IMR-90 (cell line): ENCODE measurements at regions not wholly inside any gene's neighbourhood (a gene's known extent, or its start where the extent isn't known, plus 50 kb on each side); places are given as distances from the start of the nearest gene placed in this dataset.

Experiments used
- ATAC-seq: fragments of 200-7000 bp; cut with Tn5 transposase; 2 replicates; pipeline ENCODE4 v1.9.1; 2020; ENCODE audit warnings: low read depth, mild to moderate bottlenecking, moderate library complexity
- BruUV-seq: library from RNA; stranded (reverse); fragments of 400-500 nt; replicated peaks from 2 replicates; lab custom pipeline; 2021; lab: Mats Ljungman, UMichigan
- CTCF ChIA-PET: fragments of 300-600 bp; formaldehyde crosslinking; extraction: SDS; loops from one replicate; lab custom pipeline; 2021; ENCODE audit warnings: antibody characterized with exemption; lab: Yijun Ruan, JAX
- POLR2A ChIA-PET: fragments of 300-600 bp; sonication (Branson Sonifier 250); formaldehyde crosslinking; loops from one replicate; lab custom pipeline; 2022; ENCODE audit warnings: antibody characterized with exemption; ENCODE audit not compliant: unreplicated experiment; lab: Charles Lee
- DNase-seq: peaks from one replicate; pipeline ENCODE4 v3.0.0; 2013
- H2AFZ ChIP-seq: replicated peaks from 2 replicates; pipeline ENCODE3; 2013; ENCODE audit warnings: low read length, mild to moderate bottlenecking; ENCODE audit not compliant: poor library complexity
- H2AK5ac ChIP-seq: 2 replicates; pipeline ENCODE4 v1.6.1; 2013; ENCODE audit warnings: low read depth, low read length, inconsistent platforms
- H2AK9ac ChIP-seq: replicated peaks from 2 replicates; pipeline ENCODE3; 2013; ENCODE audit warnings: mild to moderate bottlenecking, low read depth, low read length, moderate library complexity; ENCODE audit not compliant: poor library complexity
- H2BK120ac ChIP-seq: 2 replicates; pipeline ENCODE4 v1.6.1; 2013; ENCODE audit warnings: low read depth, low read length, inconsistent platforms
- H2BK15ac ChIP-seq: 3 replicates; pipeline ENCODE4 v1.6.1; 2013; ENCODE audit warnings: low read depth, low read length, inconsistent platforms
- H2BK20ac ChIP-seq: 2 replicates; pipeline ENCODE4 v1.6.1; 2013; ENCODE audit warnings: low read depth, mild to moderate bottlenecking, inconsistent platforms, low read length, moderate library complexity
- H2BK5ac ChIP-seq: 2 replicates; pipeline ENCODE4 v1.6.1; 2013; ENCODE audit warnings: mild to moderate bottlenecking, low read depth, low read length, inconsistent platforms; ENCODE audit not compliant: poor library complexity, severe bottlenecking
- H3K14ac ChIP-seq: replicated peaks from 2 replicates; pipeline ENCODE4 v1.6.1; 2013; ENCODE audit warnings: low read depth, low read length, inconsistent platforms
- H3K18ac ChIP-seq: 2 replicates; pipeline ENCODE4 v1.6.1; 2013; ENCODE audit warnings: low read depth, low read length, control low read depth
- H3K23ac ChIP-seq: 2 replicates; pipeline ENCODE4 v1.6.1; 2013; ENCODE audit warnings: low read depth, low read length, inconsistent platforms
- H3K27ac ChIP-seq: 2 replicates; pipeline ENCODE4 v1.5.1; 2013; ENCODE audit warnings: mild to moderate bottlenecking, control low read depth, low read length; ENCODE audit not compliant: insufficient read depth
- H3K27me3 ChIP-seq: 2 replicates; pipeline ENCODE4 v1.6.1; 2013; ENCODE audit warnings: low read length; ENCODE audit not compliant: control insufficient read depth, insufficient read depth
- H3K36me3 ChIP-seq: 2 replicates; pipeline ENCODE4 v1.6.1; 2013; ENCODE audit warnings: low read length, mixed read lengths; ENCODE audit not compliant: control insufficient read depth, insufficient read depth
- H3K4ac ChIP-seq: 2 replicates; pipeline ENCODE4 v1.6.1; 2013; ENCODE audit warnings: low read depth, low read length, inconsistent platforms
- H3K4me1 ChIP-seq: 2 replicates; pipeline ENCODE4 v1.6.1; 2013; ENCODE audit warnings: low read length, mixed read lengths; ENCODE audit not compliant: control insufficient read depth, insufficient read depth
- H3K4me2 ChIP-seq: 2 replicates; pipeline ENCODE4 v1.6.1; 2013; ENCODE audit warnings: low read depth, mild to moderate bottlenecking, control low read depth, low read length, moderate library complexity
- H3K4me3 ChIP-seq: 2 replicates; pipeline ENCODE4 v1.5.1; 2013; ENCODE audit warnings: low read depth, mild to moderate bottlenecking, control low read depth, low read length, moderate library complexity; ENCODE audit not compliant: insufficient read depth
- H3K56ac ChIP-seq: 2 replicates; pipeline ENCODE4 v1.6.1; 2013; ENCODE audit warnings: low read length, inconsistent platforms; ENCODE audit not compliant: insufficient read depth; ENCODE audit errors: extremely low read depth
- H3K79me1 ChIP-seq, 2 experiments: 2 replicates each; pipeline ENCODE4 v1.6.1; 2013; ENCODE audit warnings: low read length in 2 of 2, inconsistent platforms in 1 of 2, low read depth in 1 of 2
- H3K9ac ChIP-seq: 2 replicates; pipeline ENCODE4 v1.6.1; 2013; ENCODE audit warnings: low read depth, low read length, control low read depth
- H3K9me1 ChIP-seq: 2 replicates; pipeline ENCODE4 v1.6.1; 2013; ENCODE audit warnings: low read length, inconsistent platforms; ENCODE audit not compliant: insufficient read depth
- H3K9me3 ChIP-seq: 2 replicates; pipeline ENCODE4 v1.6.1; 2013; ENCODE audit warnings: low read length; ENCODE audit not compliant: control insufficient read depth, insufficient read depth
- H4K20me1 ChIP-seq: 2 replicates; pipeline ENCODE4 v1.6.1; 2013; ENCODE audit warnings: low read length, inconsistent platforms; ENCODE audit not compliant: insufficient read depth
- H4K5ac ChIP-seq: 2 replicates; pipeline ENCODE4 v1.6.1; 2013; ENCODE audit warnings: mild to moderate bottlenecking, low read depth, low read length, control low read depth
- H4K8ac ChIP-seq, 2 experiments: 2 replicates each; pipeline ENCODE4 v1.6.1; 2013; ENCODE audit warnings: low read depth in 2 of 2, low read length in 2 of 2, control low read depth in 1 of 2, inconsistent platforms in 1 of 2
- H4K91ac ChIP-seq: 2 replicates; pipeline ENCODE4 v1.6.1; 2013; ENCODE audit warnings: low read depth, low read length, inconsistent platforms; ENCODE audit not compliant: insufficient read depth
- CEBPB ChIP-seq: IDR thresholded peaks from 2 replicates; pipeline ENCODE4 v1.6.1; 2012; ENCODE audit warnings: low read depth, low read length, improper control_type of control experiment
- FOS ChIP-seq: fragments of 150-350 bp; IDR thresholded peaks from 2 replicates; pipeline ENCODE4 v1.6.1; 2016; ENCODE audit warnings: low read depth, low read length
- RCOR1 ChIP-seq: IDR thresholded peaks from 2 replicates; pipeline ENCODE4 v1.6.1; 2012; ENCODE audit warnings: mild to moderate bottlenecking, low read length, improper control_type of control experiment; ENCODE audit not compliant: insufficient replicate concordance
- RFX5 ChIP-seq: IDR thresholded peaks from 2 replicates; pipeline ENCODE4 v1.8.0; 2012; ENCODE audit warnings: low read depth, mild to moderate bottlenecking, low read length, moderate library complexity
- WGBS, 2 experiments: methylation state at CpG; one replicate each; pipeline versions ENCODE4 v1.1.5 to v1.1.7; 2013; ENCODE audit warnings: missing lambda C conversion rate in 2 of 2; ENCODE audit not compliant: insufficient read length in 1 of 2; ENCODE audit errors: extremely low coverage in 2 of 2; 5-methylcytosine and 5-hydroxymethylcytosine counted together
- dilution Hi-C: fragments of 300-500 bp; cut with HindIII; formaldehyde crosslinking; loops from one replicate; pipeline ENCODE4 v1.14.3; 2018; ENCODE audit warnings: low sequenced_read_pairs; ENCODE audit not compliant: unreplicated experiment
- in situ Hi-C: fragments of 300-500 bp; cut with MboI; formaldehyde crosslinking; loops from 3 replicates; pipeline ENCODE4 v1.14.3; 2019; ENCODE audit warnings: low sequenced_read_pairs, inconsistent platforms, mixed read lengths
- intact Hi-C: fragments of 100-400 bp; cut with micrococcal nuclease; formaldehyde crosslinking; loops from 2 replicates; pipeline ENCODE4 v1.10.0; 2022

- no peaks in the 10 kb centered on the region for H3K27me3 ChIP-seq
- H3K14ac ChIP-seq, result no peak overlapping the region
- H3K4ac ChIP-seq, result peak overlapping the region; percentile 98
- dilution Hi-C loops, result no loop called here
- no peaks in the 10 kb centered on the region for H3K9me3 ChIP-seq
- H4K20me1 ChIP-seq, result no peaks in the 10 kb centered on the region
- peak overlapping the region; percentile 40 to 92; a peak in 1 of 4 replicates for H4K8ac ChIP-seq
- peak overlapping the region; percentile 97; the same call in 1 of the 3 replicates for H2BK15ac ChIP-seq
- no peak overlapping the region for H3K4me3 ChIP-seq
- CTCF ChIA-PET, result no interaction called here
- intact Hi-C loops, result no loop called here
- peak overlapping the region; percentile 87 for H2BK5ac ChIP-seq
- no peak overlapping the region for H2AFZ ChIP-seq
- H3K23ac ChIP-seq, result peak overlapping the region; percentile 90; the same call in 1 of the 2 replicates
- no peak overlapping the region for H3K18ac ChIP-seq
- H3K36me3 ChIP-seq, result no peaks in the 10 kb centered on the region
- peak; percentile 64 for ATAC-seq
- peak; percentile 58; the same call in 1 of the 2 replicates for TF ChIP-seq FOS
- TF ChIP-seq CEBPB, result peak; percentile 66
- no peak for TF ChIP-seq RFX5
- no peak for TF ChIP-seq RCOR1
- no CpG with 5 or more reads among the region's 1 CpG for WGBS, 2 experiments
- H3K27ac ChIP-seq, result no peak overlapping the region
- H3K56ac ChIP-seq, result no peak overlapping the region
- BruUV-seq, result no TSS peak
- H3K79me1 ChIP-seq, result no peaks in the 10 kb centered on the region
- DNase-seq, result peak; percentile 75
- H4K91ac ChIP-seq, result peak overlapping the region; percentile 70
- peak overlapping the region; percentile 94; the same call in 1 of the 2 replicates for H2BK20ac ChIP-seq
- POLR2A ChIA-PET, result no interaction called here
- H3K9me1 ChIP-seq, result no peaks in the 10 kb centered on the region; the same call in 1 of the 2 replicates
- H2AK5ac ChIP-seq, result peak overlapping the region; percentile 97; the same call in 1 of the 2 replicates
- no peak overlapping the region for H2AK9ac ChIP-seq
- H2BK120ac ChIP-seq, result peak overlapping the region; percentile 88; the same call in 1 of the 2 replicates
- no peak overlapping the region for H3K9ac ChIP-seq
- no peak overlapping the region for H3K4me2 ChIP-seq
- peaks cover 4% of the 10 kb centered on the region for H3K4me1 ChIP-seq
- no peak overlapping the region for H4K5ac ChIP-seq
- in situ Hi-C loops, result no loop called here
Observed at GRCh38 chr4:43330288-43330687, 437.8 kb downstream of the GRXCR1 start.
